HG03575 (cell line): ENCODE measurements at regions not wholly inside any gene's neighbourhood (a gene's known extent, or its start where the extent isn't known, plus 50 kb on each side); places are given as distances from the start of the nearest gene placed in this dataset.
"Not testable (repeated sequence)": the region's sequence is repeated elsewhere in the genome, so short reads cannot be mapped to it uniquely, and the experiment has no call there.

Source experiments
- ATAC-seq: cut with Tn5 transposase; IDR thresholded peaks from one replicate; pipeline ENCODE4 v1.9.1; 2021; ENCODE audit not compliant: unreplicated experiment, insufficient number of reproducible peaks, low FRiP score; ENCODE audit errors: extremely low read depth

DNA sequence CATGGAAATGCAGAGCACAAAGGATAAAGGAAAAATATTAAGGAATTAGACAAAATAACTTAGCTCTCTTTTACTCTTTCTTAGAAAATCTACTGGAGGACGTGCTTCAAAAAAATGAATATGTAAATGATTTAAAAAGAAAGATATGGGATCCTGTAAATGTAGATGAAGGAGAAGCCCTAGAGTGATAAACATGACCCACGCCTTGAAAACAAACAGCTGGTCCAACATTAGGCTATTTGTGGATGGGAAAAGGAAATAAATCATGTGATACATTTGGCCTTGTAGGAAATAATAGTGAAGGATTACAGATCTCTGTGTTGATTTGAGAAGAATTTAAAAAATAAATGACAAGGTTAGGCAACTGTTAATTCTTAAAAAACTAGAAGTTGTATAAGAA is 492.1 kb upstream of the SLC39A10 start:
- no peak for ATAC-seq

DNA sequence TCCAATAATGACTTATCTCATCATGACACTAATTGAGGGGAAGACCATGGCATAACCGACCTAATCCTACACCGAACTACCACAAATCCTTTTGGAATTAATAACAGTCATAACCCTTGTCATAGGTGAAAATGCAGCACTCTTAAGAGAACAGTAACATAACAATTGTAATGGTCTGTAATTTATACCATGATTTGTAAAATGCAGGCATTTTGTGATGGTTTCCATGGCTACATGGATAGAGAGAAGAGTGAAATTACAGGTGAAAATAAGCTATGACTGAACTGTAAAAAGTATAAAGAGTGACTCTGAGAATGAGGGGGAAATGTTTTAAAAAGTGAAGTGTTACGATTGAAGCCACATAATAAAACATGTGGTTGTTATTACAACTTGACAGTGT is 494.1 kb upstream of the SLC39A10 start:
- no peak for ATAC-seq

DNA sequence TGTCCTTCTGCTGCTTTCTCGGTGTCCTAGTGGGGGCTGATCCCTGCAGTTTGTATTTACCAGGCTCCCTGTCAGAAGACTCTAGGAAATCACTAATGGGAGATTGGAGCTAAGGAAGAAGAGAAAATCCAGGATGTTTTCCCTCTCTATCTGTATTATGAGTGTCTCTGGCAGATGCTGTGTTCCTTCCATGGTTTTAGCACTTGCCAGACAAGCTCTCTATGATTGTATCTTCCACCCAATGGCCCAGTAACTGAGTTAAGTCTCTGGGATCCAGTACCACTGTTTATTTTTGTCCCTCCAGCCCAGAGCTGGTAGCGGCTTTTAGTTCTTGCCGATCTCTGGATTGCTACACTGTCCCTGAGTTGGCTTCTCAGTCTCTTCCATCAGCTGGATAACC is 494.8 kb upstream of the SLC39A10 start:
- no peak for ATAC-seq

DNA sequence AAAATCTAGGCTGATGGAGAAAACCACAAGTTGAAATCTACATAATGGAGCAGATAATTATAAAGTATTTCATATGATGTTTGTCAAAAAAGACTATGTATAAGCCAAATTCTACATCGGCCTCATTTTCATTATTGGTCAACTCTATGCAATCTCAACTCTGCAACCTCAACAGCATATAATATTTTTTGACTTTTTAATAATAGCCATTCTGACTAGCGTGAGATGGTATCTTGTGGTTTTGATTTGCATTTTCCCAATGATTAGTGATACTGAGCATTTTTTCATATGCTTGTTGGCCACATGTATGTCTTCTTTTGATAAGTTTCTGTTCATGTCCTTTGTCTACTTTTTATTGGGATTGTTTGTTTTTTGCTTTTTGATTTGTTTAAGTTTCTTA is 496.1 kb upstream of the SLC39A10 start:
- ATAC-seq, result no peak

DNA sequence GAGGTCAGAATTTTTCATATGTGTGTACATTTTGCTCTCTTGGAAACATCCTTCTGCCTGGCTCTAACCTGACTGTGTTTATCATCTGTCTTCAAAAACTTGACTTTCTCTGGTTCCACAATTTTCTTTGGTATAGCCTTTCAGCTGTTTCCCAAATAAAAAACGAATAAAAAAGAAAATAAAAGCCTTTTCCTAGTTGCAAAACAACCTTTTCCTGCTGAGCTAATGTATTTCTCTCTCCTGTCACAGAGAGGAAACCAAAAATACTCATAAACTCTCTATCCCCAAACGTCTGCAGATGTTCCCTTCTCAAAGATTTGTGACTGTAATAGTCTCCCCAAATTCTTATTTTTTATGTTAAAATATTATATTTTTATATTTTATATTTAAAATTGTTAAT is 505.3 kb upstream of the SLC39A10 start:
- no peak for ATAC-seq

DNA sequence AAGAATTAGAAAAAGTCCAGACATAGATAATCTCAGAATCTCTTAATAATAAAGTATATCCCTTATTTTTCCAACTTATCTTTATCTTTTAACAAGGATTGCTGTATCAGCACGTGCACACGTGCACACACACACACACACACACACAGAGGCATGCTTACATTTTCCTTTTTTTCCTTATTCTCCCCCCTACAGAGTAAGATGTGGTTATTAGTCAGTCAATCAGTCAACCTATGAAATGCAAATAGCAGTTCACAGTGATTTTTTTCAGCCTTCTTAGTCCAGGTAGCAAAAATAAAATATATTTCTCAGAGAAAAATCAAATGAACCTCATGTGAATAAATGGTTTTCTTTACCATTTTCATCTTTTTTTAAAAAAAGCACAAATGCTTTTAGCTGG is 506.2 kb upstream of the SLC39A10 start:
- ATAC-seq, result no peak

DNA sequence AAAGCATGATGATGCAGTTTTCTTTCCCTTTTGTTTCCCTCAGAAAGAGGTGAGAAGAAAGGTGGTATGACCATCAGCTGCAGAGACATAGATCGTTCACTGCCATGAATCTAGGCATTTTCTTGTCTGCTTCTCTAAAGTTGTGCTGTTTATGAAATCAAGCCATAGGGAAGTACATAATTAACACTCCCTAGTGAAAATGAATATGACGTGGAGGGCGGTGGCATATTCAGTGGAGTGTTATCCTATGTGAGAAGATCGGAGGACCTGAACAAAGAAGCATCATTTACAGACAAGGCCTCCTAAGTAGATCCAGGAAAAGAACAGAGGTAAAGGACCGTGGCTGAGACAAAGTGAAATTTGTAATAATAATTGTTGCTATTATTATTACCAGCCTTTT is 509.0 kb upstream of the SLC39A10 start:
- no peak for ATAC-seq

DNA sequence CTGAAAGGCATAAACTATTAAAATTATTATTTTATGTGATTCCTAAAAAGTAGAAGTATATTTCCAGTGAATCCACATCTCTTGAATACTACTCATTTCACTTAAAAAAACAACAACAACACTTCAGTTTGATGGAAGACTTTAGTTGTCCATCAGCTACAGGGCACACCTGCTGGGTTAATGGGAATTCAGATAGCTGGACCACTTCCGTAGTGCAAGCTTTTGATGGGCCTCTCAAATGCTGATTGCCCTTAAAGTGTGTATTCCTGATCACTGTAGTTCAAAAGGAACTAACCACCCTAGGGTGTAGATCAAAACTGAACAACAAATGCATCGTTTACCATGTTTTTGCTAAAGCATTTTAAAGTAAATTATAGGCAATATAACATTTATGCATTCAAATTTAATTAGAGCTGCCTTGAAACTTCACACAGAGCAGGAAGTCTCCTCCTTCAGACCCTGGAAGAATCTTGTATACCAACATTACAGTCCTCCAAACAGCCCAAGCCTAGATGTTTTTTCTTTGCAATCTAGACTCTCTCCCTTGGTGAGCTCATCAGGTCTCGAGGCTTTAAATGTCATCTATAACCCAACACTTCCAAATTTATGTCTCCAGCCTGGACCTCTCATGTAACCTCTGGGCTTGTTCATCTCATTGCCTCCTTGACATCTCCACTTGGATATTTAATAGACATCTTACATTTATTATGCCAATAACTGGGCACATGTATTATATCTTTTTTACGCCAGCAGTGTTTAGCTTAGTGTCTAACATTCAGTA is 510.1 kb upstream of the SLC39A10 start:
- ATAC-seq, result no peak

DNA sequence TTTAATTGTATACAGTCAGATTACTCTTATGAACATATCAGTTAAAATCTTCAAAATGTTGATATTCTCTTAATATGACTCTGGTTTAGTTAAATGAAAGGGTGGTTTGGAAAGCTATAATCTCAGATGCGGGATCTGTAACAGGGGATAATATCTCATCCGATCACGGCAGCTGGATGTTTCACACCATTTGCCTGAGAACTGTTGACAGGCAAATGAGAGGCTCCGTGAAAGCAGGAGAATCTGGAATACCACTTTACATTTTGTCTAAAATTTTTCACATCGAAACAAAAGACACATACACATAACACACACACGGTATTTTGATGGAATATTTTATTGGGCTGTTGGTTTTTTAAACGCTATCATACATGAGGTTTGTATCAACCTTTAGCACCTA is 518.6 kb upstream of the SLC39A10 start:
- ATAC-seq, result no peak

DNA sequence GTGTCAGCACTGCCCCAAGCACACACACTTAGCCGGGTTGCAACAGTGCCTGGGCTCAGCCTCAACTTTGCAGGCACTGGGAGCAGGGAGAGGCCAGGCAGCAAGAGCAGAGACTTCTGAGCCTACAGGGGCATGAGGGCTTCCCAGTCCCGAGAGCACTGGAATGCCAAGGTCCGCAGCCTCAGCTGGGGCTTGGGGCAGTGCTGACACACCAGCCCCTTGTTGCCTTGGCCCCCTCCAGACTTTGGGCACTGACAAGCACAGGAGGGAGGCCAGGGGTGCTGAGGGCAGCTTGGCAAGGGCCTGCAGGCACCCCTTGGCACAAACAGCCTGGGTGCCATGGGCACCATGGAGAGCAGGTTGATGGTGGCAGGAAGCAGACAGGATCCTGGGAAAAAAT is 531.1 kb upstream of the SLC39A10 start:
- not testable (repeated sequence) for ATAC-seq

DNA sequence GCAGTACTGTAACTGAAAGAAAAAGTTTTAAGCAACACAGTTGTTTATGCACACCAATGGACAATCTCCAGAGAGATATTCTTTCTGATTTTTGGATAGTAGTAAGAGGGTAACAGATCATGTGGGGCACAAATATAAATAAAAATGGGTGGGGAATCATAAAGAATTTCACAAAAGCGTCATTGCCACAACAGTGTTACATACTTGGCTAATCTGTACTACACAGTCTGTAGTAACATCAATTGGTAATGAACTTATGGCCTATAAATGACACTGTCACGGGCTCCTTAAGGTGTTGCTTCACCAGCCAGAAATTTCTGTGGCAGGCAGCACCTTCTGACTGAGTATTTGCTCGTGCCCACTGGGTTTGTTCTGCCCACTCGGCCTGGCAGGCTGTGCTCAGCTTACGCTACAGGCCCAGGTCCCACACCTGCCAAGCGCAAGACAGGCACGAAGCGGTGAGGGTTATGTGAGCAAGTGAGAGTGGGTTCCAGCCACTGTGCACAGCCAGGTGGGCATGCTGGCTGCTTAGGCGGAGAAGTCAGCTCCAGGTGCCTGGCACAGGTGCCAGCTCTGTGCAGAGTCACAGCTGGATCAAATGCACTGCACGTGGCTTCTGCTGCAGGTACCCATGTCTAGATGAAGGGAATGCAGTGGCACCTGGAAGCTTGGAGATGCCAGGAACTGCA is 532.5 kb upstream of the SLC39A10 start:
- no peak for ATAC-seq

DNA sequence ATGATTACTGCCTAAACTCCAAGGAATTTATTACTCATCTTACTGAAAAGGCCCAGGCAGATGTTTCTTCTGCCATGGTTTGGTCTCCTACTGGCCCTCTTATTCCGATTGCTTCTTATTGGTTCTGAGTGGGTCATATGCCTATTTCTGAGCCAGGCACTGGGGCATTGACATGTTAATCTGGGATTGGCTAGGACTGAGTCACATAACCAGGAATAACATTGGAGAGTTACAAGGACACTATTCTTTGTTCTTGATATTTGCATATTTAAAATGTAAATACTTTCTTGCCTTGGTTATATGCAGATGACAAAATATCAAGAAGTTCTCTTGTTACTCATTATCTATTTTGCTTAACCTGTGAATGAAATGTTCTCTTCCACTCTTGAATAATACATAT is 534.4 kb upstream of the SLC39A10 start:
- ATAC-seq, result no peak

DNA sequence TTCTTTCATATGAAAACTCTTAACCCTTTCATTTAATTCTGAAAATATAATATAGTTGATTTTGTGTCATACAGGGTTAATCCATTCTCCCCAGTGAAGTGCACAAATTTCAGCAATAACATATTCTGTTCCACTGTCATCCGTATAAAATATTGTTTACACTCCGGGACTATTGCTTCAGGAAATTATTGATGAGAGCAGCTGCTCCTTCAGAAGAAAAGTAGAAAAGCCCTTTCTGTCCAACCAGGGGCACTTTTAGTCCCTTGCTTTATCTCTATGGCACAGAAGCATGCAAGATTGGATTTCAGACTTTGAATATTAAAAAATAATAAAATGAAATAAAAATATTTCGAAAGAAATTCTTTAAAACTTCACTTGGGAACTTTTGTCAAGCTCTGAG is 535.7 kb upstream of the SLC39A10 start:
- no peak for ATAC-seq

DNA sequence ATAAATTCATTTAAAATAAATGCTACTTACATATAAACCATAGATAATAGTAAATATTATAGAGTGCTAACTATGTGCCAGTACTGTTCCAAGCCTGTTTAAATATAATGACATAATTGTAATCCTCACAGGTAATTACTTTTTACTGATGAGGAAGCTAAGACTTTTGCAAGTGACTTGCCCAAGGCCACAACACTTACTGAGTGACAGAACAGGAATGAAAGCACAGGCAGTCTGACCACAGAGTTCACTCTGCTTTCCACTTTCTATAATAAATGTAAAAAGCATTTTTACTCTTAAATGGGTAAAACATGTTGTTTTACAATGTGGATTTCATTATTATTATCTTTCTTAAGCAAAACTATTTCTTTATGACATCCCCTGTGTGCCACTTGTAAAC is 537.8 kb upstream of the SLC39A10 start:
- no peak for ATAC-seq

DNA sequence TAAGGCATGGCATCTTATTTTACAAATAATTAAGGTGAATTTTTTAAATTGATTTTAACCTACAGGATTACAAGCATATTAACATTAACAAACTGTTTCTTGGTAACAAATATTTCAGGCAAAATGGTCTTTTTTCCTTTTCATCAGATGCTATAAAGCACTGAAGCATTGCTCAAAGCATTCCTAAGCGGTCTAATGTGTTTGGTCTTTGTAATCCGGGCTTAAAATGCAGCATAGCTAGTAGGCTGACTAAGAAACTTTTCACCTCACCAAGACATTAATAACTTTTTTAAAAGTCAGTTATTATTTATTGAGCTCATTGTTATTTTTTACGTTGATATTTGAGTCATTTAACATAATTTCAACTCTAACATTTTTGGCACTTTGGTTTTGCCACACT is 538.8 kb upstream of the SLC39A10 start:
- ATAC-seq, result no peak

DNA sequence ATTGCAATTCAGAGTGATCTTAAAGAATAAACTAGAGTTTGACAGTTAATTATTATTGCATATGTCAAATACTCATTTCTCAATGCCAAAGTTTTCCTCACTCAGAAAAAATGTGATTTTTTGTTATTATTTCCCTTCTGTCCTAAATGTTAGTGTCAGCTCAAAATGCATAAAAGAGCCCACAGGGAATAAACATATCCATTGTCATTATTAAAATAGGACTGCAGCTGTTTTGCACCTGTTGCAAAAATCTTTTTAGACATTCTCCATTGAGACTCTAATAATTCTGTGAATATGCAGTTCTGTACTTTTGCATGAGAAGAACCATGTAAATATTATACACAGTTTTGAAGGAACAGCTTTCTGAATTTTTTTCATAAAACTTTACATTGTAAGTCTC is 540.0 kb upstream of the SLC39A10 start:
- no peak for ATAC-seq

DNA sequence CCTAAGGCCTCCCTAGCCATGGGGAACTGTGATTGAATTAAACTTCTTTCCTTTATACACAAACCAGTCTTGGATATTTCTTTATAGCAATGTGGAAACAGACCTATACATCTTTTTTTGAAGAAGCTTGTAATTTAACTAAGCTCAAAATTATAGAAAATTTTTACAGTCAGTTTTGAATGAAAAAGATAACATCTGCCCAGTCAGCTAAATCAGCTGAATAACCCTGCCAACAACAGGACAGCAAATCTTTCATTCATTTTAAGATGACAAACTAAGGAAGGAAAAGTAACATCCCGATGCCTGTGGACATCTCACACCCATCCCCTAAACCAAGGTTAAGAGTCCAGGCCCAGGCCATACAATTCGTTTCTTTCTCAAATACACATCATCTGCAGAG is 541.3 kb upstream of the SLC39A10 start:
- no peak for ATAC-seq

DNA sequence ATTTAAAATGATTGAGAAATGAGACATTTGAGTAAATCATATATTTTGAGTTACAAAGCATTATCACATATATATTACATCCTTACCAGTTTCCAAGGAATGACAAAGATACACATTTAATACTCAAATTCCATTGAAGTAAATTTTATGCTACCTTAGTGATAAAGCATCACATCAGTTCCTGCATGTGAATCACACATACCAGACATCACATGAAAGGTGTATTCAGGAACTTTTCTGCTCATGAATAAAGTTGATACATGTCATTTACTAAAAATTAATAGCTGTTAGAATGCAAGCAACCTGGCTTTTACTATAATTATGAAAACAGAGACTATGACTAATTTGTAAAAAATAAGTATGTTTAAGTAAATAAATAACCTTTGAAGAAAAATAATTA is 548.8 kb upstream of the SLC39A10 start:
- no peak for ATAC-seq

DNA sequence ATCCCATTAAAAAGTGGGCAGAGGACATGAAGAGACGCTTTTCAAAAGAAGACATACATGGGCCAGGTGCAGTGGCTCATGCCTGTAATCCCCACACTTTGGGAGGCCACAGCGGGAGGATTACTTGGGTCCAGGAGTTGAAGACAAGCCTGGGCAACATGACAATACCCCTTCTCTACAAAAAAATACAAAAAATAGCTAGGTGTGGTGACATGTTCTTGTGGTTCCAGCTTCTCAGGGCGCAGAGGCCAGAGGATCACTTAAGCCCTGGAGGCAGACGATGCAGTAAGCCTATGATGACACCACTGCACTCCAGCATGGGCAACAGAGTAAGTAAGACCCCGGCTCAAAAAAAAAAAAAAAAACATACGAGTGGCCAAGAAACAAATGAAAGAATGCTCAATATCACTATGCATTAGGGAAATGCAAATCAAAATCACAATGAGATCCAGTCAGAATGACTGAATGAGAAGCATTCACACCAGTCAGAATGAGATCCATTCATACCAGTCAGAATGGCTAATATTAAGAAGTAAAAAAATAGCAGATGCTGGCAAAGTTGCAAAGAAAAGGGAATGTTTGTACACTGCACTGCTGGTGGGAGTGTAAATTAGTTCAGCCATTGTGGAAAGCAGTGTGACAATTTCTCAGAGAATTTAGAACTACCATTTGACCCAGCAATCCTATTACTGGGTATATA is 550.2 kb upstream of the SLC39A10 start:
- no peak for ATAC-seq

DNA sequence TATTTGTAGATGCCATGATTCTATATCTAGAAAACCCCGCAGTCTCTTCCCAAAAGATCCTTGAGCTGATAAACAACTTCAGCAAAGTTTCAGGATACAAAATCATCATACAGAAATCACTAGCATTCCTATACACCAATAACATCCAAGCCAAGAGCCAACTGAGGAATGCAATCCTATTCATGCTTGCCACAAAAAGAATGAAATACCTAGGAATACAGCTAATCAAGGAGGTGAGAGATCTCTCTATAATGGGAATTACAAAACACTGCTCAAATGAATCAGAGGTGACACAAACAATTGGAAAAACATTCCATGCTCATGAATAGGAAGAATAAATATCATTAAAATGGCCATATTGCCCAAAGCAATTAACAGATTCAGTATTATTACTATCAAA is 551.4 kb upstream of the SLC39A10 start:
- no peak for ATAC-seq
